ENCODE measurements at regions not wholly inside any gene's neighbourhood (a gene's known extent, or its start where the extent isn't known, plus 50 kb on each side); places are given as distances from the start of the nearest gene placed in this dataset.

- Histone ChIP-seq H3K36me3 (ENCODE audit: insufficient read depth, low read length) (no peaks in the 10 kb centered on the region), H3K27me3 (ENCODE audit: insufficient read depth, low read depth, low read length) (no peaks in the 10 kb centered on the region), H3K4me2 (ENCODE audit: low read length) (no peak overlapping the region), H3K27ac (ENCODE audit: low read length) (no peak overlapping the region), H3K79me2 (replicated peaks; ENCODE audit: insufficient read depth, low read length) (no peaks in the 10 kb centered on the region), H4K20me1 (ENCODE audit: insufficient read depth) (no peaks in the 10 kb centered on the region), H3F3A (ENCODE audit: insufficient read depth, low read length, poor library complexity, severe bottlenecking) (no peaks in the 10 kb centered on the region), H3K9me3 (ENCODE audit: low read length) (no peaks in the 10 kb centered on the region), H2AFZ (ENCODE audit: low read depth, low read length) (no peak overlapping the region), H3K9ac (ENCODE audit: low read length) (no peak overlapping the region), H3K4me3 (ENCODE audit: low read length) (no peak overlapping the region), H3K9me2 (ENCODE audit: insufficient read depth, low read length) (no peaks in the 10 kb centered on the region)
- TF ChIP-seq RAD21 (conservative IDR thresholded peaks at IDR 0.05) = no peak
- no peak for TF ChIP-seq REST (IDR thresholded peaks at IDR 0.05; ENCODE audit: borderline replicate concordance)
- TF ChIP-seq POLR2AphosphoS5 (IDR thresholded peaks at IDR 0.05) = no peak
- TF ChIP-seq CTCF (IDR thresholded peaks at IDR 0.05; ENCODE audit: poor library complexity, severe bottlenecking) = no peak
- no peak for TF ChIP-seq MXI1 (conservative IDR thresholded peaks at IDR 0.05; ENCODE audit: poor library complexity, severe bottlenecking)
- no peak for TF ChIP-seq EP300 (conservative IDR thresholded peaks at IDR 0.05; ENCODE audit: poor library complexity, severe bottlenecking)
- TF ChIP-seq EZH2 (IDR thresholded peaks at IDR 0.05; ENCODE audit: borderline replicate concordance, insufficient read depth, low read length, poor library complexity, severe bottlenecking) = no peak
- no peak for TF ChIP-seq SMC3 (conservative IDR thresholded peaks at IDR 0.05; ENCODE audit: poor library complexity)
- TF ChIP-seq TAF1 (IDR thresholded peaks at IDR 0.05; ENCODE audit: low read depth) = no peak
These were observed 1106.3 kb upstream of the IGFBP7 start for GRCh38 chr4:58216461-58216860.

- Histone ChIP-seq H3F3A (ENCODE audit: insufficient read depth, low read length, poor library complexity, severe bottlenecking) (no peaks in the 10 kb centered on the region), H3K27me3 (ENCODE audit: insufficient read depth, low read depth, low read length) (no peaks in the 10 kb centered on the region), H3K4me2 (ENCODE audit: low read length) (no peak overlapping the region), H3K9me3 (ENCODE audit: low read length) (no peaks in the 10 kb centered on the region), H3K79me2 (replicated peaks; ENCODE audit: insufficient read depth, low read length) (no peaks in the 10 kb centered on the region), H3K9me2 (ENCODE audit: insufficient read depth, low read length) (no peaks in the 10 kb centered on the region), H3K36me3 (ENCODE audit: insufficient read depth, low read length) (no peaks in the 10 kb centered on the region), H4K20me1 (ENCODE audit: insufficient read depth) (no peaks in the 10 kb centered on the region), H3K27ac (ENCODE audit: low read length) (no peak overlapping the region), H2AFZ (ENCODE audit: low read depth, low read length) (no peak overlapping the region), H3K4me3 (ENCODE audit: low read length) (no peak overlapping the region), H3K9ac (ENCODE audit: low read length) (no peak overlapping the region)
- TF ChIP-seq EP300 (conservative IDR thresholded peaks at IDR 0.05; ENCODE audit: poor library complexity, severe bottlenecking) = no peak
- TF ChIP-seq MXI1 (conservative IDR thresholded peaks at IDR 0.05; ENCODE audit: poor library complexity, severe bottlenecking) = no peak
- no peak for TF ChIP-seq CTCF (IDR thresholded peaks at IDR 0.05; ENCODE audit: poor library complexity, severe bottlenecking)
- no peak for TF ChIP-seq SMC3 (conservative IDR thresholded peaks at IDR 0.05; ENCODE audit: poor library complexity)
- TF ChIP-seq EZH2 (IDR thresholded peaks at IDR 0.05; ENCODE audit: borderline replicate concordance, insufficient read depth, low read length, poor library complexity, severe bottlenecking) = no peak
- TF ChIP-seq TAF1 (IDR thresholded peaks at IDR 0.05; ENCODE audit: low read depth) = no peak
- no peak for TF ChIP-seq POLR2AphosphoS5 (IDR thresholded peaks at IDR 0.05)
- TF ChIP-seq RAD21 (conservative IDR thresholded peaks at IDR 0.05) = no peak
- TF ChIP-seq REST (IDR thresholded peaks at IDR 0.05; ENCODE audit: borderline replicate concordance) = no peak
These were observed 1104.2 kb upstream of the IGFBP7 start for GRCh38 chr4:58214376-58214775.
